Caki2 (cell line): ENCODE measurements at regions not wholly inside any gene's neighbourhood (a gene's known extent, or its start where the extent isn't known, plus 50 kb on each side); places are given as distances from the start of the nearest gene placed in this dataset.
"Not testable (repeated sequence)": the region's sequence is repeated elsewhere in the genome, so short reads cannot be mapped to it uniquely, and the experiment has no call there.

ENCODE experiments used
- DNase-seq: peaks from one replicate; pipeline ENCODE4 v3.0.0-alpha.2; 2015; ENCODE audit warnings: low read depth
- in situ Hi-C: cut with HindIII; loops from 2 replicates; pipeline ENCODE4 v1.10.0; 2016; ENCODE audit warnings: low sequenced_read_pairs, low pct_unique_long_range_greater_than_20kb, mixed read lengths

GRCh38 chr4:111037591-111038360 lies 414.9 kb upstream of the PITX2 start:
- in situ Hi-C loops, result no loop called here
- no peak for DNase-seq

- in situ Hi-C loops, result no loop called here
- peak; percentile 19 for DNase-seq
These were observed 418.0 kb upstream of the PITX2 start for GRCh38 chr4:111040904-111041303.

- in situ Hi-C loops, result no loop called here
- DNase-seq, result no peak
These were observed 420.4 kb upstream of the PITX2 start for GRCh38 chr4:111043286-111043685.

GRCh38 chr4:111045992-111046391 lies 423.1 kb upstream of the PITX2 start:
- peak; percentile 18 for DNase-seq
- in situ Hi-C loops, result no loop called here

GRCh38 chr4:111046811-111047210 lies 423.9 kb upstream of the PITX2 start:
- in situ Hi-C loops, result no loop called here
- peak; percentile 83 for DNase-seq

- in situ Hi-C loops, result no loop called here
- no peak for DNase-seq
These were observed 425.4 kb upstream of the PITX2 start for GRCh38 chr4:111048316-111048715.

- in situ Hi-C loops, result no loop called here
- peak; percentile 93 for DNase-seq
These were observed 441.6 kb upstream of the PITX2 start for GRCh38 chr4:111064342-111064993.

GRCh38 chr4:111066001-111066400 lies 443.1 kb upstream of the PITX2 start:
- peak; percentile 58 for DNase-seq

GRCh38 chr4:111066447-111066846 lies 443.6 kb upstream of the PITX2 start:
- in situ Hi-C loops, result no loop called here
- peak; percentile 15 for DNase-seq

More at GRCh38 chr4:111066001-111066400, 443.1 kb upstream of the PITX2 start:
- in situ Hi-C loops, result no loop called here

- in situ Hi-C loops, result no loop called here
- peak; percentile 26 for DNase-seq
These were observed 444.0 kb upstream of the PITX2 start for GRCh38 chr4:111066887-111067286.

GRCh38 chr4:111068883-111069282 lies 446.0 kb upstream of the PITX2 start:
- in situ Hi-C loops, result no loop called here
- no peak for DNase-seq

- DNase-seq, result no peak
- in situ Hi-C loops, result no loop called here
These were observed 447.5 kb upstream of the PITX2 start for GRCh38 chr4:111070390-111070789.

GRCh38 chr4:111074523-111075114 lies 451.7 kb upstream of the PITX2 start:
- in situ Hi-C loops, result no loop called here

GRCh38 chr4:111076299-111076698 lies 453.4 kb upstream of the PITX2 start:
- in situ Hi-C loops, DNase-seq: not testable (repeated sequence)

More at GRCh38 chr4:111074523-111075114, 451.7 kb upstream of the PITX2 start:
- no peak for DNase-seq

- in situ Hi-C loops, result no loop called here
- no peak for DNase-seq
These were observed 485.3 kb upstream of the PITX2 start for GRCh38 chr4:111108153-111108552.

- no peak for DNase-seq
- in situ Hi-C loops, result no loop called here
These were observed 490.7 kb upstream of the PITX2 start for GRCh38 chr4:111113591-111113990.

- in situ Hi-C loops, result no loop called here
- no peak for DNase-seq
These were observed 493.0 kb upstream of the PITX2 start for GRCh38 chr4:111115881-111116280.

GRCh38 chr4:111120191-111120590 lies 497.3 kb upstream of the PITX2 start:
- in situ Hi-C loops, result no loop called here
- no peak for DNase-seq

- DNase-seq, result no peak
- in situ Hi-C loops, result no loop called here
These were observed 503.5 kb upstream of the PITX2 start for GRCh38 chr4:111126340-111126739.
